H1 (cell line): ENCODE measurements at regions not wholly inside any gene's neighbourhood (a gene's known extent, or its start where the extent isn't known, plus 50 kb on each side); places are given as distances from the start of the nearest gene placed in this dataset.

Experiments
- CTCF ChIA-PET: fragments of 300-600 bp; sonication (Branson Sonifier 250); formaldehyde crosslinking; loops from one replicate; lab custom pipeline; 2021; ENCODE audit not compliant: partially characterized antibody; lab: Charles Lee
- POLR2A ChIA-PET: fragments of 300-600 bp; sonication (Branson Sonifier 250); formaldehyde crosslinking; loops from one replicate; lab custom pipeline; 2021; ENCODE audit warnings: inconsistent platforms; ENCODE audit not compliant: partially characterized antibody; lab: Charles Lee
- DNase-seq, 2 experiments: peaks; one replicate each; pipeline versions ENCODE4 v3.0.0 to v3.0.0-alpha.2; 2010 to 2022; ENCODE audit warnings: low spot score in 2 of 2, low read depth in 1 of 2, mixed read lengths in 1 of 2
- FAIRE-seq: peaks from 2 replicates; lab custom pipeline; 2011; peaks lifted over from hg19 to GRCh38; lab: Jason Lieb, UNC
- H2AFZ ChIP-seq: 2 replicates; pipeline ENCODE4 v1.8.1; 2012; ENCODE audit warnings: low read length, inconsistent platforms
- H2AK5ac ChIP-seq: 2 replicates; pipeline ENCODE4 v1.6.1; 2013; ENCODE audit warnings: low read depth, low read length
- H2BK120ac ChIP-seq: replicated peaks from 2 replicates; pipeline ENCODE3; 2013; ENCODE audit warnings: low read depth, low read length, inconsistent platforms
- H2BK12ac ChIP-seq: 2 replicates; pipeline ENCODE4 v1.6.1; 2013; ENCODE audit warnings: low read depth, low read length
- H2BK15ac ChIP-seq: 2 replicates; pipeline ENCODE4 v1.6.1; 2013; ENCODE audit warnings: low read length
- H2BK20ac ChIP-seq: 2 replicates; pipeline ENCODE4 v1.6.1; 2013; ENCODE audit warnings: low read length
- H2BK5ac ChIP-seq: 2 replicates; pipeline ENCODE4 v1.6.1; 2013; ENCODE audit warnings: low read depth, low read length
- H3K14ac ChIP-seq: 2 replicates; pipeline ENCODE4 v1.6.1; 2013; ENCODE audit warnings: inconsistent platforms; ENCODE audit not compliant: insufficient read length
- H3K18ac ChIP-seq: 2 replicates; pipeline ENCODE4 v1.6.1; 2013; ENCODE audit warnings: low read length; ENCODE audit errors: extremely low read depth
- H3K23ac ChIP-seq: 2 replicates; pipeline ENCODE4 v1.6.1; 2013; ENCODE audit warnings: inconsistent platforms; ENCODE audit not compliant: insufficient read length
- H3K23me2 ChIP-seq: 2 replicates; pipeline ENCODE4 v1.6.1; 2013; ENCODE audit warnings: low read depth, low read length
- H3K27ac ChIP-seq: 2 replicates; pipeline ENCODE4 v1.6.1; 2011; ENCODE audit warnings: low read depth, low read length, inconsistent platforms
- H3K27me3 ChIP-seq, 4 experiments: replicated peaks in 1 of 4; 1 replicate in 1 of 4; 2 replicates in 3 of 4; pipeline versions ENCODE4 v1.6.1 to v1.8.1; 2011 to 2013; ENCODE audit warnings: low read length in 3 of 4, mild to moderate bottlenecking in 3 of 4, inconsistent platforms in 2 of 4, mixed read lengths in 2 of 4, moderate library complexity in 1 of 4; ENCODE audit not compliant: control insufficient read depth in 3 of 4, insufficient read depth in 3 of 4; ENCODE audit errors: extremely low read depth in 1 of 4
- H3K36me3 ChIP-seq, 4 experiments: 2 replicates each; pipeline versions ENCODE4 v1.6.1 to v1.8.1; 2011 to 2013; ENCODE audit warnings: mild to moderate bottlenecking in 4 of 4, low read length in 3 of 4, moderate library complexity in 2 of 4, control low read depth in 1 of 4, inconsistent platforms in 1 of 4; ENCODE audit not compliant: insufficient read depth in 4 of 4, control insufficient read depth in 2 of 4
- H3K4ac ChIP-seq: replicated peaks from 2 replicates; pipeline ENCODE3; 2013; ENCODE audit warnings: low read length, low read depth, mixed read lengths, inconsistent platforms; ENCODE audit not compliant: insufficient read length
- H3K4me1 ChIP-seq, 4 experiments: replicated peaks in 1 of 4; 1 replicate in 1 of 4; 2 replicates in 3 of 4; pipeline versions ENCODE4 v1.6.1 to v1.8.1; 2011 to 2013; ENCODE audit warnings: low read length in 3 of 4, inconsistent platforms in 2 of 4, mixed read lengths in 1 of 4; ENCODE audit not compliant: insufficient read depth in 4 of 4, control insufficient read depth in 3 of 4
- H3K4me2 ChIP-seq, 2 experiments: 2 replicates each; pipeline versions ENCODE4 v1.6.1 to v1.8.1; 2011 to 2013; ENCODE audit warnings: low read depth in 2 of 2, low read length in 2 of 2, control low read depth in 1 of 2, inconsistent platforms in 1 of 2, mild to moderate bottlenecking in 1 of 2; ENCODE audit not compliant: insufficient read depth in 1 of 2
- H3K4me3 ChIP-seq, 4 experiments: fragments of 200-600, 300-600 bp in 1 of 4; sonication (generic), shearing (Covaris generic), sonication (Bioruptor Twin) in 1 of 4; 2 replicates each; pipeline versions ENCODE4 v1.5.1 to v1.8.1; 2011 to 2016; ENCODE audit warnings: low read length in 4 of 4, low read depth in 3 of 4, control low read depth in 2 of 4, inconsistent platforms in 2 of 4, mild to moderate bottlenecking in 2 of 4, mixed read lengths in 1 of 4, moderate library complexity in 1 of 4; ENCODE audit not compliant: insufficient read depth in 2 of 4; ENCODE audit errors: extremely low read depth in 1 of 4
- H3K56ac ChIP-seq: replicated peaks from 2 replicates; pipeline ENCODE3; 2013; ENCODE audit warnings: low read depth, mild to moderate bottlenecking, mixed read lengths, low read length, inconsistent platforms; ENCODE audit not compliant: insufficient read length
- H3K79me1 ChIP-seq: 2 replicates; pipeline ENCODE4 v1.6.1; 2013; ENCODE audit warnings: low read depth, low read length, control low read depth
- H3K79me2 ChIP-seq, 2 experiments: 2 replicates each; pipeline versions ENCODE4 v1.6.1 to v1.8.1; 2012 to 2013; ENCODE audit warnings: low read length in 2 of 2, mild to moderate bottlenecking in 2 of 2, inconsistent platforms in 1 of 2; ENCODE audit not compliant: insufficient read depth in 2 of 2, control insufficient read depth in 1 of 2
- H3K9ac ChIP-seq, 4 experiments: replicated peaks in 1 of 4; 1 replicate in 1 of 4; 2 replicates in 3 of 4; pipeline versions ENCODE4 v1.6.1 to v1.8.1; 2011 to 2013; ENCODE audit warnings: low read depth in 3 of 4, low read length in 3 of 4, control low read depth in 2 of 4, mild to moderate bottlenecking in 2 of 4, moderate library complexity in 2 of 4, inconsistent platforms in 1 of 4; ENCODE audit errors: extremely low read depth in 1 of 4
- H3K9me3 ChIP-seq, 2 experiments: 2 replicates each; pipeline versions ENCODE4 v1.6.1 to v1.8.1; 2012 to 2013; ENCODE audit warnings: mild to moderate bottlenecking in 2 of 2, moderate library complexity in 2 of 2, control low read depth in 1 of 2, inconsistent platforms in 1 of 2, low read depth in 1 of 2, low read length in 1 of 2, mixed read lengths in 1 of 2; ENCODE audit not compliant: insufficient read depth in 2 of 2
- H4K20me1 ChIP-seq, 2 experiments: replicated peaks in 1 of 2; 2 replicates each; pipeline versions ENCODE3 to v1.8.1; 2011 to 2013; ENCODE audit warnings: inconsistent platforms in 2 of 2, low read length in 2 of 2, mild to moderate bottlenecking in 1 of 2; ENCODE audit not compliant: insufficient read depth in 2 of 2, control insufficient read depth in 1 of 2
- H4K5ac ChIP-seq: 2 replicates; pipeline ENCODE4 v1.6.1; 2013; ENCODE audit warnings: low read length, low read depth, mixed read lengths, inconsistent platforms; ENCODE audit not compliant: insufficient read length
- H4K8ac ChIP-seq: 2 replicates; pipeline ENCODE4 v1.8.0; 2013; ENCODE audit warnings: mild to moderate bottlenecking, moderate library complexity, low read length, inconsistent platforms; ENCODE audit not compliant: insufficient read depth; ENCODE audit errors: extremely low read depth
- H4K91ac ChIP-seq: replicated peaks from 2 replicates; pipeline ENCODE3; 2013; ENCODE audit warnings: low read length, mixed read lengths, inconsistent platforms; ENCODE audit not compliant: insufficient read length
- CBX5 ChIP-seq: fragments of 300-800, 300-1000 bp; sonication (generic); IDR thresholded peaks from 2 replicates; pipeline ENCODE4 v1.7.1; 2016; ENCODE audit warnings: antibody characterized with exemption, low read length, low read depth
- CTBP2 ChIP-seq: IDR thresholded peaks from 2 replicates; pipeline ENCODE4 v1.7.0; 2011; ENCODE audit warnings: borderline replicate concordance, mild to moderate bottlenecking, moderate library complexity, mixed read lengths, low read length; ENCODE audit not compliant: insufficient read depth, insufficient read length
- CTCF ChIP-seq, 3 experiments: IDR thresholded peaks; 1 replicate in 2 of 3; 2 replicates in 1 of 3; pipeline versions ENCODE4 v1.5.1 to v1.6.1; 2011; ENCODE audit warnings: low read length in 3 of 3, mild to moderate bottlenecking in 3 of 3, inconsistent platforms in 2 of 3, low read depth in 1 of 3, moderate library complexity in 1 of 3; ENCODE audit not compliant: insufficient read depth in 1 of 3; ENCODE audit errors: control extremely low read depth in 1 of 3
- E2F6 ChIP-seq: IDR thresholded peaks from 2 replicates; pipeline ENCODE4 v1.6.1; 2012; ENCODE audit warnings: inconsistent platforms
- KDM5A ChIP-seq: fragments of 200-600 bp; IDR thresholded peaks from 2 replicates; pipeline ENCODE4 v1.7.1; 2012; ENCODE audit warnings: mild to moderate bottlenecking, low read length, inconsistent platforms, mixed read lengths
- WGBS, 2 experiments: shearing (Covaris generic) in 1 of 2; methylation state at CpG; one replicate each; pipeline versions ENCODE4 v1.1.6 to v1.1.7; 2013 to 2015; ENCODE audit warnings: low lambda C conversion rate in 2 of 2, mixed read lengths in 2 of 2, inconsistent platforms in 1 of 2, low coverage in 1 of 2, missing lambda C conversion rate in 1 of 2; ENCODE audit not compliant: insufficient replicate concordance in 2 of 2, insufficient coverage in 1 of 2, insufficient read length in 1 of 2; ENCODE audit errors: extremely low coverage in 1 of 2, missing lambda C conversion rate in 1 of 2; 5-methylcytosine and 5-hydroxymethylcytosine counted together

- no peak overlapping the region for H2AK5ac ChIP-seq
- no peak overlapping the region for H3K9ac ChIP-seq
These were observed 944.6 kb upstream of the LRRTM1 start for GRCh38 chr2:81249152-81249551.

More at GRCh38 chr2:81249152-81249551, 944.6 kb upstream of the LRRTM1 start:
- no peak overlapping the region for H2AFZ ChIP-seq
- H2BK120ac ChIP-seq: no peak overlapping the region
- CTCF ChIA-PET: no interaction called here
- H3K4me3 ChIP-seq: no peak overlapping the region
- H2BK5ac ChIP-seq: no peak overlapping the region
- DNase-seq (no peak), FAIRE-seq (no peak)
- H3K36me3 ChIP-seq: no peaks in the 10 kb centered on the region
- no peak overlapping the region for H4K8ac ChIP-seq
- H3K18ac ChIP-seq: no peak overlapping the region
- no peaks in the 10 kb centered on the region for H3K4me1 ChIP-seq
- no peak overlapping the region for H3K4me2 ChIP-seq
- no peak overlapping the region for H2BK15ac ChIP-seq
- no peak overlapping the region for H4K91ac ChIP-seq
- no peaks in the 10 kb centered on the region for H4K20me1 ChIP-seq
- H4K5ac ChIP-seq: no peak overlapping the region
- no peak for TF ChIP-seq CBX5
- TF ChIP-seq KDM5A: no peak
- no peak for TF ChIP-seq E2F6
- no peak for TF ChIP-seq CTCF (IDR thresholded peaks at IDR 0.05; ENCODE audit: control extremely low read depth in 1 of 3, insufficient read depth in 1 of 3, low read depth in 1 of 3, low read length in 3 of 3)
- no peak for TF ChIP-seq CTBP2
- H3K79me2 ChIP-seq: no peaks in the 10 kb centered on the region
- no peak overlapping the region for H3K56ac ChIP-seq
- H2BK20ac ChIP-seq: no peak overlapping the region
- 89% methylated on average over 1 of the region's 1 CpG; no CpG with 5 or more reads in 1 of the 2 experiments for WGBS, 2 experiments
- H3K23ac ChIP-seq: no peak overlapping the region
- H3K4ac ChIP-seq: no peak overlapping the region
- H3K79me1 ChIP-seq: no peaks in the 10 kb centered on the region
- no peak overlapping the region for H2BK12ac ChIP-seq
- POLR2A ChIA-PET: no interaction called here
- no peak overlapping the region for H3K27ac ChIP-seq
- H3K14ac ChIP-seq: no peak overlapping the region
- no peaks in the 10 kb centered on the region for H3K23me2 ChIP-seq
- no peaks in the 10 kb centered on the region for H3K9me3 ChIP-seq
- H3K27me3 ChIP-seq: no peaks in the 10 kb centered on the region
